ENCODE measurements at regions not wholly inside any gene's neighbourhood (a gene's known extent, or its start where the extent isn't known, plus 50 kb on each side); places are given as distances from the start of the nearest gene placed in this dataset.

DNA sequence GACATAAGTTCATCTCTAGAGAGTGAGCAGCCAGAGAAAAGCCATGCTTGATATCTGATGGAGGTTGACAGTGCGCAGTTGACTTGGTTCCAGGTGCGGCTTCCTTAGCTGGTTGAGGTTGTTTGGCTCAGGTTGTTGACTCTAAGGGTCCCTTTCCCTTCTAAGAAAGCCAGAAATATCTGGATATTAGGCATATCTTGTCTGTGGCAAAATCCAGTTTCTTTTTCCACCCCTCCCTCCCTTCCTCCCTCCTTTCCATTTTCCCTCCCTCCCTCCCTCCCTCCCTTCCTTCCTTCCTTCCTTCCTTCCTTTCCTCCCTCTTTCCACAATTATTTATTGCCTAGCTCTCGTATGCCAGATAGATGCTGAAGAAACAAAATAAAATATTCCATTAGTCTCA lies 82.6 kb upstream of the TNP1 start:
- ChIA-PET CTCF (no interaction called here), POLR2A (no interaction called here)
- H4K20me1 ChIP-seq (ENCODE audit: control insufficient read depth, insufficient read depth, low read length, poor library complexity, severe bottlenecking), result no peaks in the 10 kb centered on the region
- no peak overlapping the region for H3K4me2 ChIP-seq (replicated peaks; ENCODE audit: low read depth, low read length, poor library complexity, severe bottlenecking)
- H3K36me3 ChIP-seq (replicated peaks in 1 of 2; ENCODE audit: control extremely low read depth in 1 of 2, control insufficient read depth in 1 of 2, extremely low read depth in 1 of 2, insufficient read depth in 2 of 2, low read length in 1 of 2), result no peaks in the 10 kb centered on the region
- H3K9me3 Mint-ChIP-seq (ENCODE audit: insufficient read depth), result no peaks in the 10 kb centered on the region
- no peak overlapping the region for H3K27ac Mint-ChIP-seq
- H2AFZ ChIP-seq (ENCODE audit: insufficient read depth, low read depth, low read length, poor library complexity, severe bottlenecking), result no peak overlapping the region
- H3K4me3 Mint-ChIP-seq, result no peak overlapping the region
- H3K27me3 ChIP-seq (replicated peaks in 1 of 4; ENCODE audit: control extremely low read depth in 1 of 4, control insufficient read depth in 3 of 4, insufficient read depth in 4 of 4, low read length in 3 of 4), result no peaks in the 10 kb centered on the region
- TF ChIP-seq CTCF (IDR thresholded peaks at IDR 0.05) (no peak), EZH2 (IDR thresholded peaks at IDR 0.05; ENCODE audit: borderline replicate concordance, insufficient read depth, low read depth, low read length, poor library complexity, severe bottlenecking) (no peak)
- H3K9me3 ChIP-seq (ENCODE audit: control extremely low read depth in 1 of 3, control insufficient read depth in 2 of 3, insufficient read depth in 1 of 3, low read length in 2 of 3), result no peaks in the 10 kb centered on the region
- no peaks in the 10 kb centered on the region for H3K4me1 ChIP-seq (ENCODE audit: control insufficient read depth in 2 of 2, insufficient read depth in 2 of 2, low read length in 2 of 2)
- H3K4me1 Mint-ChIP-seq, result no peaks in the 10 kb centered on the region
- no peaks in the 10 kb centered on the region for H3K79me2 ChIP-seq (ENCODE audit: control insufficient read depth, insufficient read depth, low read length)
- intact Hi-C loops (cut with micrococcal nuclease), result no loop called here
- no peak overlapping the region for H3K27ac ChIP-seq (ENCODE audit: low read length in 2 of 2)
- no peak overlapping the region for H3K4me3 ChIP-seq (ENCODE audit: control extremely low read depth in 1 of 5, extremely low read depth in 1 of 5, insufficient read depth in 1 of 5, low read depth in 2 of 5, low read length in 4 of 5)
- no peaks in the 10 kb centered on the region for H3K27me3 Mint-ChIP-seq
- WGBS (ENCODE audit: insufficient coverage), result 100% methylated on average over 1 of the region's 3 CpGs
- DNase-seq (no peak), ATAC-seq (ENCODE audit: low read depth) (no peak)
- H3K9ac ChIP-seq (ENCODE audit: low read length), result no peak overlapping the region

- H3K27me3 ChIP-seq (replicated peaks in 1 of 4; ENCODE audit: control extremely low read depth in 1 of 4, control insufficient read depth in 3 of 4, insufficient read depth in 4 of 4, low read length in 3 of 4), result no peaks in the 10 kb centered on the region
- no peak for TF ChIP-seq CTCF (IDR thresholded peaks at IDR 0.05)
- no peak for TF ChIP-seq EZH2 (IDR thresholded peaks at IDR 0.05; ENCODE audit: borderline replicate concordance, insufficient read depth, low read depth, low read length, poor library complexity, severe bottlenecking)
- H3K27ac ChIP-seq (ENCODE audit: low read length in 2 of 2), result no peak overlapping the region
- no peak overlapping the region for H2AFZ ChIP-seq (ENCODE audit: insufficient read depth, low read depth, low read length, poor library complexity, severe bottlenecking)
- H4K20me1 ChIP-seq (ENCODE audit: control insufficient read depth, insufficient read depth, low read length, poor library complexity, severe bottlenecking), result no peaks in the 10 kb centered on the region
- ChIA-PET POLR2A (no interaction called here), CTCF (no interaction called here)
- H3K9me3 Mint-ChIP-seq (ENCODE audit: insufficient read depth), result no peaks in the 10 kb centered on the region
- no peak for ATAC-seq (ENCODE audit: low read depth)
- no peaks in the 10 kb centered on the region for H3K79me2 ChIP-seq (ENCODE audit: control insufficient read depth, insufficient read depth, low read length)
- 94% methylated on average over 5 of the region's 5 CpGs for WGBS (ENCODE audit: insufficient coverage)
- H3K9ac ChIP-seq (ENCODE audit: low read length), result no peak overlapping the region
- H3K27ac Mint-ChIP-seq, result no peak overlapping the region
- DNase-seq, result no peak
- H3K27me3 Mint-ChIP-seq, result peaks cover 3% of the 10 kb centered on the region
- H3K9me3 ChIP-seq (ENCODE audit: control extremely low read depth in 1 of 3, control insufficient read depth in 2 of 3, insufficient read depth in 1 of 3, low read length in 2 of 3), result no peaks in the 10 kb centered on the region
- H3K4me2 ChIP-seq (replicated peaks; ENCODE audit: low read depth, low read length, poor library complexity, severe bottlenecking), result no peak overlapping the region
- H3K4me1 ChIP-seq (ENCODE audit: control insufficient read depth in 2 of 2, insufficient read depth in 2 of 2, low read length in 2 of 2), result no peaks in the 10 kb centered on the region
- H3K4me3 Mint-ChIP-seq, result no peak overlapping the region
- no peaks in the 10 kb centered on the region for H3K4me1 Mint-ChIP-seq
- no peaks in the 10 kb centered on the region for H3K36me3 ChIP-seq (replicated peaks in 1 of 2; ENCODE audit: control extremely low read depth in 1 of 2, control insufficient read depth in 1 of 2, extremely low read depth in 1 of 2, insufficient read depth in 2 of 2, low read length in 1 of 2)
- intact Hi-C loops (cut with micrococcal nuclease), result no loop called here
- no peak overlapping the region for H3K4me3 ChIP-seq (ENCODE audit: control extremely low read depth in 1 of 5, extremely low read depth in 1 of 5, insufficient read depth in 1 of 5, low read depth in 2 of 5, low read length in 4 of 5)
These were observed 82.2 kb upstream of the TNP1 start for GRCh38 chr2:216942016-216942415.
